OCI-M1 (cell line): ENCODE measurements at regions not wholly inside any gene's neighbourhood (a gene's known extent, or its start where the extent isn't known, plus 50 kb on each side); places are given as distances from the start of the nearest gene placed in this dataset.

Experiments used
- DNase-seq: peaks from one replicate; lab custom pipeline; 2025; lab: John Stamatoyannopoulos, UW

GRCh38 chr3:72058493-72059081 lies 273.6 kb upstream of the PROK2 start:
- DNase-seq, result no peak

GRCh38 chr3:72055436-72055835 lies 270.5 kb upstream of the PROK2 start:
- no peak for DNase-seq

- DNase-seq, result no peak
These were observed 270.0 kb upstream of the PROK2 start for GRCh38 chr3:72054976-72055375.

- peak; percentile 25 for DNase-seq
These were observed 268.0 kb upstream of the PROK2 start for GRCh38 chr3:72052841-72053409.

GRCh38 chr3:72050771-72051170 lies 265.8 kb upstream of the PROK2 start:
- no peak for DNase-seq

- no peak for DNase-seq
These were observed 265.2 kb upstream of the PROK2 start for GRCh38 chr3:72050048-72050632.

GRCh38 chr3:72049300-72049699 lies 264.4 kb upstream of the PROK2 start:
- DNase-seq, result no peak

- no peak for DNase-seq
These were observed 263.9 kb upstream of the PROK2 start for GRCh38 chr3:72048873-72049272.

- DNase-seq, result no peak
These were observed 262.4 kb upstream of the PROK2 start for GRCh38 chr3:72047221-72047871.

- no peak for DNase-seq
These were observed 259.4 kb upstream of the PROK2 start for GRCh38 chr3:72044231-72044855.

GRCh38 chr3:72043204-72044133 lies 258.5 kb upstream of the PROK2 start:
- DNase-seq, result peak; percentile 7

- no peak for DNase-seq
These were observed 257.7 kb upstream of the PROK2 start for GRCh38 chr3:72042397-72043203.

GRCh38 chr3:72041511-72041910 lies 256.6 kb upstream of the PROK2 start:
- no peak for DNase-seq

GRCh38 chr3:72041076-72041475 lies 256.1 kb upstream of the PROK2 start:
- no peak for DNase-seq

GRCh38 chr3:72039677-72040076 lies 254.7 kb upstream of the PROK2 start:
- DNase-seq, result no peak

- DNase-seq, result no peak
These were observed 252.0 kb upstream of the PROK2 start for GRCh38 chr3:72036899-72037298.

- DNase-seq, result no peak
These were observed 250.7 kb upstream of the PROK2 start for GRCh38 chr3:72035606-72036005.

GRCh38 chr3:72034986-72035385 lies 250.0 kb upstream of the PROK2 start:
- DNase-seq, result peak; percentile 57

GRCh38 chr3:72033666-72034428 lies 248.9 kb upstream of the PROK2 start:
- no peak for DNase-seq
